Astrocyte (in vitro differentiated cells and primary cell): ENCODE measurements at regions not wholly inside any gene's neighbourhood (a gene's known extent, or its start where the extent isn't known, plus 50 kb on each side); places are given as distances from the start of the nearest gene placed in this dataset.

Experiments
- DNase-seq: peaks from one replicate; pipeline ENCODE4 v3.0.0-alpha.2; 2010; ENCODE audit warnings: low read depth
- FAIRE-seq: peaks from 2 replicates; lab custom pipeline; 2011; peaks lifted over from hg19 to GRCh38; lab: Jason Lieb, UNC
- H2AFZ ChIP-seq: 2 replicates; pipeline ENCODE4 v1.6.0; 2012; ENCODE audit warnings: low read depth, low read length, inconsistent platforms
- H3K27ac ChIP-seq: 2 replicates; pipeline ENCODE4 v1.5.1; 2011; ENCODE audit warnings: low read depth, low read length, inconsistent platforms
- H3K27me3 ChIP-seq: 2 replicates; pipeline ENCODE4 v1.6.0; 2011; ENCODE audit warnings: low read length, inconsistent platforms; ENCODE audit not compliant: insufficient read depth
- H3K36me3 ChIP-seq: 2 replicates; pipeline ENCODE4 v1.5.1; 2011; ENCODE audit warnings: low read length, inconsistent platforms; ENCODE audit not compliant: insufficient read depth
- H3K4me1 ChIP-seq: 2 replicates; pipeline ENCODE4 v1.5.1; 2011; ENCODE audit warnings: low read length, inconsistent platforms; ENCODE audit not compliant: insufficient read depth
- H3K4me2 ChIP-seq: 2 replicates; pipeline ENCODE4 v1.6.0; 2012; ENCODE audit warnings: low read length, inconsistent platforms
- H3K4me3 ChIP-seq: 2 replicates; pipeline ENCODE4 v1.5.1; 2011; ENCODE audit warnings: low read depth, mild to moderate bottlenecking, low read length, inconsistent platforms; ENCODE audit not compliant: insufficient read depth
- H3K79me2 ChIP-seq: 2 replicates; pipeline ENCODE4 v1.6.0; 2012; ENCODE audit warnings: mild to moderate bottlenecking, low read length, inconsistent platforms; ENCODE audit not compliant: insufficient read depth
- H3K9ac ChIP-seq: 2 replicates; pipeline ENCODE4 v1.6.0; 2012; ENCODE audit warnings: mild to moderate bottlenecking, low read length, inconsistent platforms
- H3K9me3 ChIP-seq: 2 replicates; pipeline ENCODE4 v1.5.1; 2012; ENCODE audit warnings: low read depth, mild to moderate bottlenecking, low read length, inconsistent platforms; ENCODE audit not compliant: insufficient read depth
- H4K20me1 ChIP-seq: 2 replicates; pipeline ENCODE4 v1.6.0; 2012; ENCODE audit warnings: low read length, inconsistent platforms; ENCODE audit not compliant: insufficient read depth
- H3K27ac Mint-ChIP-seq: one replicate; pipeline ENCODE4 v1.8.0; 2021; ENCODE audit warnings: mild to moderate bottlenecking, mixed read lengths; ENCODE audit not compliant: unreplicated experiment
- H3K27me3 Mint-ChIP-seq: one replicate; pipeline ENCODE4 v1.8.0; 2021; ENCODE audit warnings: low read depth, mixed read lengths; ENCODE audit not compliant: unreplicated experiment
- H3K36me3 Mint-ChIP-seq: one replicate; pipeline ENCODE4 v1.8.0; 2021; ENCODE audit warnings: low read depth, mixed read lengths; ENCODE audit not compliant: unreplicated experiment
- H3K4me1 Mint-ChIP-seq: one replicate; pipeline ENCODE4 v1.8.0; 2021; ENCODE audit warnings: low read depth, mixed read lengths; ENCODE audit not compliant: unreplicated experiment
- H3K4me3 Mint-ChIP-seq: one replicate; pipeline ENCODE4 v1.8.0; 2021; ENCODE audit warnings: mild to moderate bottlenecking, moderate library complexity, mixed read lengths; ENCODE audit not compliant: unreplicated experiment
- H3K9me3 Mint-ChIP-seq: one replicate; pipeline ENCODE4 v1.8.0; 2021; ENCODE audit warnings: mild to moderate bottlenecking, mixed read lengths; ENCODE audit not compliant: unreplicated experiment
- CTCF ChIP-seq: IDR thresholded peaks from 2 replicates; pipeline ENCODE4 v1.5.1; 2011; ENCODE audit warnings: low read depth, mild to moderate bottlenecking, inconsistent platforms, low read length, moderate library complexity; ENCODE audit not compliant: insufficient read depth
- EZH2 ChIP-seq: IDR thresholded peaks from 2 replicates; pipeline ENCODE4 v1.6.1; 2012; ENCODE audit warnings: mild to moderate bottlenecking, low read length, inconsistent platforms; ENCODE audit not compliant: insufficient read depth

GRCh38 chr2:239905884-239906654 is 119.1 kb downstream of the NDUFA10 start:
- FAIRE-seq (no peak), DNase-seq (no peak)
- no peaks in the 10 kb centered on the region for H3K36me3 ChIP-seq
- Mint-ChIP-seq H3K4me1 (peaks cover 9% of the 10 kb centered on the region), H3K9me3 (peaks cover 12% of the 10 kb centered on the region), H3K36me3 (no peaks in the 10 kb centered on the region), H3K27ac (no peak overlapping the region), H3K4me3 (no peak overlapping the region), H3K27me3 (peaks cover 12% of the 10 kb centered on the region)
- H3K9ac ChIP-seq: no peak overlapping the region
- H3K4me3 ChIP-seq: no peak overlapping the region
- TF ChIP-seq EZH2: no peak
- TF ChIP-seq CTCF: no peak
- no peaks in the 10 kb centered on the region for H3K9me3 ChIP-seq
- no peak overlapping the region for H3K4me2 ChIP-seq
- no peak overlapping the region for H3K27ac ChIP-seq
- no peaks in the 10 kb centered on the region for H4K20me1 ChIP-seq
- H3K4me1 ChIP-seq: no peaks in the 10 kb centered on the region
- no peak overlapping the region for H2AFZ ChIP-seq
- H3K79me2 ChIP-seq: no peaks in the 10 kb centered on the region
- no peaks in the 10 kb centered on the region for H3K27me3 ChIP-seq

GRCh38 chr2:239905306-239905705 is 119.8 kb downstream of the NDUFA10 start:
- Histone ChIP-seq H3K79me2 (no peaks in the 10 kb centered on the region), H3K27ac (no peak overlapping the region), H3K4me2 (no peak overlapping the region), H3K27me3 (no peaks in the 10 kb centered on the region), H3K9me3 (no peaks in the 10 kb centered on the region), H4K20me1 (no peaks in the 10 kb centered on the region), H3K4me3 (no peak overlapping the region), H3K4me1 (no peaks in the 10 kb centered on the region), H2AFZ (no peak overlapping the region), H3K9ac (no peak overlapping the region), H3K36me3 (no peaks in the 10 kb centered on the region)
- Mint-ChIP-seq H3K4me1 (peaks cover 9% of the 10 kb centered on the region), H3K36me3 (no peaks in the 10 kb centered on the region), H3K27me3 (peaks cover 17% of the 10 kb centered on the region), H3K27ac (no peak overlapping the region), H3K9me3 (peaks cover 12% of the 10 kb centered on the region), H3K4me3 (no peak overlapping the region)
- TF ChIP-seq CTCF: no peak
- no peak for TF ChIP-seq EZH2
- no peak for FAIRE-seq
- DNase-seq: no peak

- no peak for DNase-seq
- TF ChIP-seq CTCF: no peak
- TF ChIP-seq EZH2: no peak
- no peaks in the 10 kb centered on the region for H3K36me3 ChIP-seq
Measured at GRCh38 chr2:239904496-239904895, 120.6 kb downstream of the NDUFA10 start.

More at GRCh38 chr2:239904496-239904895, 120.6 kb downstream of the NDUFA10 start:
- Mint-ChIP-seq H3K9me3 (peaks cover 12% of the 10 kb centered on the region), H3K4me1 (peaks cover 9% of the 10 kb centered on the region), H3K27ac (no peak overlapping the region), H3K27me3 (peaks cover 17% of the 10 kb centered on the region), H3K4me3 (no peak overlapping the region), H3K36me3 (no peaks in the 10 kb centered on the region)
- Histone ChIP-seq H3K4me3 (no peak overlapping the region), H3K4me1 (no peaks in the 10 kb centered on the region), H4K20me1 (no peaks in the 10 kb centered on the region), H3K27ac (no peak overlapping the region), H3K79me2 (no peaks in the 10 kb centered on the region), H3K9ac (no peak overlapping the region), H3K4me2 (no peak overlapping the region), H2AFZ (no peak overlapping the region), H3K9me3 (no peaks in the 10 kb centered on the region), H3K27me3 (no peaks in the 10 kb centered on the region)
- no peak for FAIRE-seq
